ENCODE measurements at regions not wholly inside any gene's neighbourhood (a gene's known extent, or its start where the extent isn't known, plus 50 kb on each side); places are given as distances from the start of the nearest gene placed in this dataset.
A peak's percentile ranks its signal among the peaks of the same experiment; 100 is the strongest.

DNA sequence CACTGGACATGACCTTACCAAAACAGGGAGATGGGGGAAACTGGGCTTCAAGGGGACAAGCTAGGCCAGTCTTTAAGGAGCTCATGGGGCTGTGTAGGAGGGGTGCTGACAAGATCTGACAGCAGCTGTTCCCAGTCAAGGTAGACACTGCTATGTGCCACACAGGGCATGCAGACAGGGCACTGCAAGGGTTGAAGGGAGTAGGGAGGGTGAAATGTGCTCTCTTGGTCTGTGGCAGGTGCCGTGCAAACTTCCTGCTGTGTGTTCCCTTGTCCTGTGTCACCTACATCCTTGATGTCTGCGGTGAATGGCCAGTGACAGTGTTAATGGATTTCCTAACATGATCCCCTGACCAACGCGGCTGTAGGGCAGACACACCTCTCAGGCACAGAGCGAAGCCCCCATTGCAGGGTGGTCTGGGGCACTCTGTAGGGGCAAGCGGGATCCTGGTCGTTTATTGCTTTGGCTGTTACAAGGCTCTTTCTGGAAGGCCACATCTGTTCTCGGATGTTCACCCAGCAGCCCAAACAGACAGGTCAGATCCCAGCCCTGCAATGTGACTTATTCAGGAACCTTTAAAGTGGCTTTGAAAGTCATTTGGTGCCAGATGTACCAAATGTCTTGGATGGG lies 199.5 kb upstream of the ZNF536 start:
- POLR2A ChIA-PET = no interaction called here
- H3K9me3 ChIP-seq = no peaks in the 10 kb centered on the region; the same call in 1 of the 3 replicates
- no peak overlapping the region for H3K4me3 ChIP-seq
- no peaks in the 10 kb centered on the region for H3K4me1 ChIP-seq
- 11% methylated on average over 8 of the region's 8 CpGs for WGBS (ENCODE audit: missing lambda C conversion rate)
- no peak overlapping the region for H3K27ac ChIP-seq
- no peak for TF ChIP-seq FOSB (CRISPR knock-in tag; IDR thresholded peaks at IDR 0.05)
- TF ChIP-seq KDM1A (IDR thresholded peaks at IDR 0.05; ENCODE audit: low read depth) = no peak
- no peak for TF ChIP-seq MAZ (IDR thresholded peaks at IDR 0.05; ENCODE audit: borderline replicate concordance, low read depth, low read length)
- TF ChIP-seq, protein P1, sequence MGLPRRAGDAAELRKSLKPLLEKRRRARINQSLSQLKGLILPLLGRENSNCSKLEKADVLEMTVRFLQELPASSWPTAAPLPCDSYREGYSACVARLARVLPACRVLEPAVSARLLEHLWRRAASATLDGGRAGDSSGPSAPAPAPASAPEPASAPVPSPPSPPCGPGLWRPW (IDR thresholded peaks at IDR 0.05) = no peak
- TF ChIP-seq GATA3 (IDR thresholded peaks at IDR 0.05; ENCODE audit: borderline replicate concordance) = no peak
- no peak for TF ChIP-seq CEBPB (IDR thresholded peaks at IDR 0.05)
- no peak for TF ChIP-seq POLR2A (IDR thresholded peaks at IDR 0.05; ENCODE audit: low read length)
- TF ChIP-seq, protein P2, sequence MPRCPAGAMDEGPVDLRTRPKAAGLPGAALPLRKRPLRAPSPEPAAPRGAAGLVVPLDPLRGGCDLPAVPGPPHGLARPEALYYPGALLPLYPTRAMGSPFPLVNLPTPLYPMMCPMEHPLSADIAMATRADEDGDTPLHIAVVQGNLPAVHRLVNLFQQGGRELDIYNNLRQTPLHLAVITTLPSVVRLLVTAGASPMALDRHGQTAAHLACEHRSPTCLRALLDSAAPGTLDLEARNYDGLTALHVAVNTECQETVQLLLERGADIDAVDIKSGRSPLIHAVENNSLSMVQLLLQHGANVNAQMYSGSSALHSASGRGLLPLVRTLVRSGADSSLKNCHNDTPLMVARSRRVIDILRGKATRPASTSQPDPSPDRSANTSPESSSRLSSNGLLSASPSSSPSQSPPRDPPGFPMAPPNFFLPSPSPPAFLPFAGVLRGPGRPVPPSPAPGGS (IDR thresholded peaks at IDR 0.05) = no peak
- TF ChIP-seq, protein P3, sequence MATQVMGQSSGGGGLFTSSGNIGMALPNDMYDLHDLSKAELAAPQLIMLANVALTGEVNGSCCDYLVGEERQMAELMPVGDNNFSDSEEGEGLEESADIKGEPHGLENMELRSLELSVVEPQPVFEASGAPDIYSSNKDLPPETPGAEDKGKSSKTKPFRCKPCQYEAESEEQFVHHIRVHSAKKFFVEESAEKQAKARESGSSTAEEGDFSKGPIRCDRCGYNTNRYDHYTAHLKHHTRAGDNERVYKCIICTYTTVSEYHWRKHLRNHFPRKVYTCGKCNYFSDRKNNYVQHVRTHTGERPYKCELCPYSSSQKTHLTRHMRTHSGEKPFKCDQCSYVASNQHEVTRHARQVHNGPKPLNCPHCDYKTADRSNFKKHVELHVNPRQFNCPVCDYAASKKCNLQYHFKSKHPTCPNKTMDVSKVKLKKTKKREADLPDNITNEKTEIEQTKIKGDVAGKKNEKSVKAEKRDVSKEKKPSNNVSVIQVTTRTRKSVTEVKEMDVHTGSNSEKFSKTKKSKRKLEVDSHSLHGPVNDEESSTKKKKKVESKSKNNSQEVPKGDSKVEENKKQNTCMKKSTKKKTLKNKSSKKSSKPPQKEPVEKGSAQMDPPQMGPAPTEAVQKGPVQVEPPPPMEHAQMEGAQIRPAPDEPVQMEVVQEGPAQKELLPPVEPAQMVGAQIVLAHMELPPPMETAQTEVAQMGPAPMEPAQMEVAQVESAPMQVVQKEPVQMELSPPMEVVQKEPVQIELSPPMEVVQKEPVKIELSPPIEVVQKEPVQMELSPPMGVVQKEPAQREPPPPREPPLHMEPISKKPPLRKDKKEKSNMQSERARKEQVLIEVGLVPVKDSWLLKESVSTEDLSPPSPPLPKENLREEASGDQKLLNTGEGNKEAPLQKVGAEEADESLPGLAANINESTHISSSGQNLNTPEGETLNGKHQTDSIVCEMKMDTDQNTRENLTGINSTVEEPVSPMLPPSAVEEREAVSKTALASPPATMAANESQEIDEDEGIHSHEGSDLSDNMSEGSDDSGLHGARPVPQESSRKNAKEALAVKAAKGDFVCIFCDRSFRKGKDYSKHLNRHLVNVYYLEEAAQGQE (IDR thresholded peaks at IDR 0.05) = no peak
- TF ChIP-seq FOSL2 (IDR thresholded peaks at IDR 0.05) = no peak
- no peak for TF ChIP-seq FOSL2 (CRISPR knock-in tag; IDR thresholded peaks at IDR 0.05)
- DNase-seq (ENCODE audit: low read depth in 1 of 2, low spot score in 1 of 2) (no peak), FAIRE-seq (no peak), ATAC-seq (peak; percentile 26 to 32; a peak in 2 of 6 replicates)
- H3K4me2 ChIP-seq = no peak overlapping the region
- CTCF ChIA-PET = no interaction called here

DNA sequence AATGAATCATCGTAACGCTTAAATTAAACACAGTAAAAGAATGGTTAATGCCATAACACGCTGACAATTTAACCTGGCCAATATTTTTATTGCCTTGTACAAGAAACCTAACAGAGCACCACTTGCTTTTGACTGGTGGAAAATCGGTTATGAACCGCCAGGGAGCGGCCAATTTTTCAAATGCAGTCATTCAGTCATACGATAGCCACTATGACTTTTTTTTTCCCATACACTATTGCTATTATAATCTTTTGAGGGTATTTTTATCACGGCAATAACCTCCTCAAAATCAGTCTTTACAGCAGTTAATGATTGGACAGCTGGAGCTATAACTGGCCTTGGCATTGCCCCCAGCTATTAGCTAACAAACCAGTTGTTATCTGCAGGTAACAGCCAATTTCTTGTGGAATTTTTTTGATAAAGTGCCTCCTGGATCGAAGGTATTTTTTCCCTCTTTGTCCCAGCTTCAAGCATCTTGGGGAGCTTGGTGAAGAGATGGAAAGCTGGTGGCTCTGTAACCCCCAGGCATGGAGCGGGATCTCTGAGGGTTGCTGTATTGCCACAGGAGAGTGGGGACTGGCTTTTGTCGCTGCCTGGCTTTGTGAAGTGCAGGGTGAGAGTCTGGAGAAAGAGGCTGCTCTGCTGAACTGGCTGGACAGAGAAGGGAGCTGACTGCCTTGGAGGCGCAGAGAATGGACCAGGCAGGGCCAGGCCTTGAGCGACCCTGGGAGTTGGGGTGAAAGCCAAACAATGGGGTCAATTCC lies 198.4 kb upstream of the ZNF536 start:
- Histone ChIP-seq H3K9me3 (no peaks in the 10 kb centered on the region; the same call in 1 of the 3 replicates), H3K4me3 (no peak overlapping the region), H3K4me1 (no peaks in the 10 kb centered on the region), H3K4me2 (no peak overlapping the region), H3K27ac (no peak overlapping the region)
- POLR2A ChIA-PET = no interaction called here
- CTCF ChIA-PET = interaction anchor here (1.1 kb wide), 1 partner anchor 9 kb away, joined by 4 read pairs; no protein-coding TSS in a partner anchor
- no peak for ATAC-seq
- 18% methylated on average over 13 of the region's 13 CpGs for WGBS (ENCODE audit: missing lambda C conversion rate)
- TF ChIP-seq, protein P3 (IDR thresholded peaks at IDR 0.05) = no peak
- TF ChIP-seq, protein P4, sequence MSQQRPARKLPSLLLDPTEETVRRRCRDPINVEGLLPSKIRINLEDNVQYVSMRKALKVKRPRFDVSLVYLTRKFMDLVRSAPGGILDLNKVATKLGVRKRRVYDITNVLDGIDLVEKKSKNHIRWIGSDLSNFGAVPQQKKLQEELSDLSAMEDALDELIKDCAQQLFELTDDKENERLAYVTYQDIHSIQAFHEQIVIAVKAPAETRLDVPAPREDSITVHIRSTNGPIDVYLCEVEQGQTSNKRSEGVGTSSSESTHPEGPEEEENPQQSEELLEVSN (IDR thresholded peaks at IDR 0.05; ENCODE audit: borderline replicate concordance, low read depth) = no peak
- TF ChIP-seq HOXB5 (CRISPR knock-in tag; IDR thresholded peaks at IDR 0.05) (no peak), CBX2 (IDR thresholded peaks at IDR 0.05; ENCODE audit: borderline replicate concordance, low read depth) (no peak), KDM1A (IDR thresholded peaks at IDR 0.05; ENCODE audit: low read depth) (no peak), BHLHE40 (IDR thresholded peaks at IDR 0.05; ENCODE audit: low read depth, low read length) (no peak), RARB (CRISPR knock-in tag; IDR thresholded peaks at IDR 0.05) (no peak), RAD21 (conservative IDR thresholded peaks at IDR 0.05 in 1 of 2, IDR thresholded peaks at IDR 0.05 in 1 of 2) (no peak), EHF (CRISPR knock-in tag; IDR thresholded peaks at IDR 0.05) (no peak), HOXA7 (CRISPR knock-in tag; IDR thresholded peaks at IDR 0.05) (no peak)
- DNase-seq (ENCODE audit: low read depth in 1 of 2, low spot score in 1 of 2) = no peak
- peak; percentile 61 for FAIRE-seq

Measured in A549 (cell line).